Mesodermal cell (in vitro differentiated cells): ENCODE measurements at regions not wholly inside any gene's neighbourhood (a gene's known extent, or its start where the extent isn't known, plus 50 kb on each side); places are given as distances from the start of the nearest gene placed in this dataset.

ENCODE experiments used
- H3K27ac ChIP-seq: 2 replicates; pipeline ENCODE4 v1.7.0; 2013; ENCODE audit warnings: mild to moderate bottlenecking, low read depth, low read length, moderate library complexity; ENCODE audit not compliant: severe bottlenecking
- H3K36me3 ChIP-seq: 2 replicates; pipeline ENCODE4 v1.7.1; 2013; ENCODE audit warnings: mild to moderate bottlenecking, low read length, moderate library complexity; ENCODE audit not compliant: control insufficient read depth, insufficient read depth
- H3K4me1 ChIP-seq: one replicate; pipeline ENCODE4 v1.7.1; 2013; ENCODE audit warnings: mild to moderate bottlenecking, low read length; ENCODE audit not compliant: insufficient read depth, control insufficient read depth, poor library complexity, severe bottlenecking
- H3K4me3 ChIP-seq: 2 replicates; pipeline ENCODE4 v1.7.0; 2013; ENCODE audit warnings: low read length, control low read depth, mild to moderate bottlenecking; ENCODE audit not compliant: insufficient read depth, poor library complexity, severe bottlenecking; ENCODE audit errors: extremely low read depth
- H3K9me3 ChIP-seq: 2 replicates; pipeline ENCODE4 v1.7.1; 2013; ENCODE audit warnings: mild to moderate bottlenecking, low read length, moderate library complexity; ENCODE audit not compliant: control insufficient read depth
- WGBS, 2 experiments: methylation state at CpG; one replicate each; pipeline ENCODE4 v1.1.5; 2013; ENCODE audit warnings: missing lambda C conversion rate in 2 of 2; ENCODE audit not compliant: insufficient coverage in 2 of 2; 5-methylcytosine and 5-hydroxymethylcytosine counted together

DNA sequence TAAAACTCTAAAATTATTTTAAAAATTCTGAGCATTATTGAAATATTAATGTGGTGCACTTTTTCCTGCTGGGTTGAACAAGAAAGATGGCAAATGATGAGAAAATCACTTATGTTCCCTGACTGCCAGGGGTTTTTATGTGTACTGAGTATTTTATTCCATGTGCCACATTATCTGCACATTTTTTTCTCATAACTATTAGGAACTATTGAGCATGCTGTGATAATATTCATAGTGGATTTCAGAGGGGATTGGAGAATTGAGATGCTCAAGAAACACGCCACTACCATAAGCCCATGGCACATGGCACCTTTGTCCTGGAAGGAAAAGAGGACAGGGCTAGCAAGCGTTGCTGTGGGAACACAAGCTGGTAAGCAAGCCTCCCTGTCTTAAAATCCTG lies 478.5 kb upstream of the GYPC start:
- WGBS, 2 experiments: 100% methylated on average over 1 of the region's 2 CpGs; no CpG with 5 or more reads in 1 of the 2 experiments
- H3K4me3 ChIP-seq: no peak overlapping the region
- H3K36me3 ChIP-seq: no peaks in the 10 kb centered on the region
- H3K4me1 ChIP-seq: peaks cover 15% of the 10 kb centered on the region
- no peak overlapping the region for H3K27ac ChIP-seq
- H3K9me3 ChIP-seq: no peaks in the 10 kb centered on the region

DNA sequence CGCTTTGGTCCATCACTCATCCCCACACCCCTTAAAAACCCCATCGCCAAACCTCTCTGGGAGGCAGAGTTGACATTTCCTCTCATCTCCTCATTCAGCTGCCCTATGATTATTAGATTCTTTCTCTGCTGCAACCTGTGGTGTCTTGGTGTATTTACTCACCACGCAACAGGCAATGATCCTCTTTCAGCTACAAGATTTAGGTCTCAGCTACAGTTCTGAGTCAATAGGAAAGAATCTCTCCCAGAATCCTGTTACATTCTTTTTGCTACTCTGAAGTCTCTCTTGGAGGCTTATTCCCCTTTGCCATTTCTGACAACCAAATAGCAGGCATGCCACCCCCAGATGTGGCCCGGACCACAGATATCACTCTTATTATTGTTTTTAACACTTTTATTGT lies 468.3 kb upstream of the GYPC start:
- WGBS, 2 experiments: 85% methylated on average over 2 to 3 of the region's 4 CpGs
- H3K27ac ChIP-seq: peak overlapping the region; percentile 96
- peaks cover 5% of the 10 kb centered on the region for H3K9me3 ChIP-seq
- H3K4me3 ChIP-seq: no peak overlapping the region
- peaks cover 16% of the 10 kb centered on the region for H3K4me1 ChIP-seq
- H3K36me3 ChIP-seq: no peaks in the 10 kb centered on the region

DNA sequence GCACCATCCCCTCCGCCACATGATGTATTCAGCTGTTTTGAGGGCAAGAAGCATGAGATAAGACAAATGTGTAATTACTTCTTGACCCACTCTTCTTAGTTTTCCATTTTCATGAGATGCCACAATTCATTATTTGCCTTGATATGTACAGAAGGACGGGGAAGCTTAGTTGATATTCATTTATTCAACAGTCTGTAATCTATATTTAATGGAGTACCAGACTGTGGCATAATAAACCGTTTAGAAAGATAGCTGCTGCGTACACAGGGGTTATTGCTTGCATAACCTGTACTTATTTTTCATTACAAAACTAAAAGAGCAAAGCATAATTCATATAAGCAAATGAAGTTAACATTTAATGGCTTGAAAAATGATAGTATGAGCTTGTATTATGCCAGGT lies 466.4 kb upstream of the GYPC start:
- H3K27ac ChIP-seq: no peak overlapping the region
- no peak overlapping the region for H3K4me3 ChIP-seq
- no peaks in the 10 kb centered on the region for H3K36me3 ChIP-seq
- H3K9me3 ChIP-seq: peaks cover 5% of the 10 kb centered on the region
- WGBS, 2 experiments: 86% methylated on average over 1 of the region's 4 CpGs; no CpG with 5 or more reads in 1 of the 2 experiments
- H3K4me1 ChIP-seq: peaks cover 16% of the 10 kb centered on the region

DNA sequence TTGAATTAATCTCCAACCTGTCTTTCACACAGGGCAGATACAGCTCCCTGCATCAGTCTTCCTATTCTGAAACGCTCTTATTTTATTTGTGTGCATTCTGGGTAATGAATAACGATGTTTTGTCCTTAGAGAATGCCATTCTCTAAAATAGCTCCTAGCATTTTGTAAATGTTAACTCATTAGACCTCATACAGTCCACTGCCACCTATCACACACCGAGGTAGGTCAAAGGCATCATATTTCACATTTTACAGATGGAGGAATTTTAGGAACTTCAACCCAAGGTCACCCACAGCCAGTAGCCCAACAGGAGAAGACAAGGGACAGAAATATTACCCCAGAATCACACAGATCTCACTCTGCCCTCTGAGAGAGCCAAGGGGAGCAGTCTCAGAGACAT lies 455.4 kb upstream of the GYPC start:
- Histone ChIP-seq H3K4me3 (no peak overlapping the region), H3K27ac (no peak overlapping the region), H3K4me1 (no peaks in the 10 kb centered on the region), H3K36me3 (no peaks in the 10 kb centered on the region), H3K9me3 (no peaks in the 10 kb centered on the region)
- WGBS, 2 experiments: no CpG with 5 or more reads among the region's 3 CpGs

DNA sequence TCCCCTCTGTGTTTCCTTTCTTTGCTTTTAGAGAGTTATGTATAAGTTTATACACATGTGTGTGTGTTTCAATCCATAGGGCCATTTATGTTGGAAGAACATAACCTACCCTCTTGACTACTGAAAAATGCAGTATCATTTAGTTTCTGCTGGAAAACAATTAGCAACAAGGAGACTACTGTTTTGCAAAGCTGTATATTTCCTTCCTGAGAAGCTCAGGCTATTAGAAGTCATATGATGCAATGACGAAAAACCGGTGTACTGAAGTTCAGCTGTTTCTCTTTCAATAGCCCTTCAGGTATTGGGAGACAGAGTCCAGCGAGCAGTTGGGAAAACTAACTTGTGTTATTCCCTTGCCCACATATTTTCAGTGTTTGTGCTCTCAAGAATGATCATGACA lies 447.7 kb upstream of the GYPC start:
- Histone ChIP-seq H3K9me3 (no peaks in the 10 kb centered on the region), H3K36me3 (no peaks in the 10 kb centered on the region), H3K4me1 (no peaks in the 10 kb centered on the region), H3K27ac (no peak overlapping the region), H3K4me3 (no peak overlapping the region)
- WGBS, 2 experiments: 91 to 97% methylated on average over 3 of the region's 3 CpGs

DNA sequence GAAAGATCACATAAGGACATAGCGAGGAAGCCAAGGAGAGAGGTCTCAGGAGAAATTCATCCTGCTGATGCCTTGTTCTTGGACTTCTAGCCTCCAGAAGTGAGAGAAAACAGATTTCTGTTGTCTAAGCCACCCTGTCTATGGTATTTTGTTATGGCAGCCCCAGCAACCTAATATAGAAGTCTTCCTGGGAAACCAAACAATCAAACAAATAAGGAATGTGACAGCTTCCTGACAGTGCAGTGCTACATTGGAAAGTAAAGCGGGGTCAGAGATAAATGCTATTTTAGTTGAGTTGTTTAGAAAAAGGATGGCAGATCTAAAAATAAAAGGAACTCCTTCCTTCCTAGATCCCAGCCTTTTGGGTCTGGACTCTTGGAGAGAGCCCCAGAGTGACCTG lies 443.2 kb upstream of the GYPC start:
- Histone ChIP-seq H3K36me3 (no peaks in the 10 kb centered on the region), H3K4me3 (no peak overlapping the region), H3K9me3 (no peaks in the 10 kb centered on the region), H3K27ac (peak overlapping the region; percentile 52), H3K4me1 (no peaks in the 10 kb centered on the region)
- WGBS, 2 experiments: 86 to 88% methylated on average over 1 of the region's 2 CpGs

DNA sequence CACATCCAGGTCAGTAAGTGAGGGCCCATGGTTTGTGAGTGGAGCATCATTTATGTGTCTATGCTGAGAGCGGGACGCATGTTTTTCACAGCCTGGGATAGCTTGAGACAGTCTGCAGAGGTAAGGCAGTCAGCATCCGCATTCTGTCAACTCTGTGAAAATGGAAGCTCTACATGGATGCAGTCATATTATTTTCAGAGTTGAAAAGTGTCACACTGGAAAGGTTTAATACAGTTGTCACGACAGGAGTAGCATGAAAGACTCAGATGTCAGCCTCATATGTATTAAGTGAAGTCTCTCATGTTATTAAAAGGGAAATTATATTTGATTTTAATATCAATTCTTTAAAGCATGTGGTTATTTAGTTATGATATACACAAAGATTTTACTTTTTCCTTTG lies 436.9 kb upstream of the GYPC start:
- 87 to 98% methylated on average over 3 of the region's 4 CpGs for WGBS, 2 experiments
- Histone ChIP-seq H3K4me1 (peaks cover 5% of the 10 kb centered on the region), H3K27ac (no peak overlapping the region), H3K36me3 (no peaks in the 10 kb centered on the region), H3K4me3 (no peak overlapping the region), H3K9me3 (peaks cover 7% of the 10 kb centered on the region)

DNA sequence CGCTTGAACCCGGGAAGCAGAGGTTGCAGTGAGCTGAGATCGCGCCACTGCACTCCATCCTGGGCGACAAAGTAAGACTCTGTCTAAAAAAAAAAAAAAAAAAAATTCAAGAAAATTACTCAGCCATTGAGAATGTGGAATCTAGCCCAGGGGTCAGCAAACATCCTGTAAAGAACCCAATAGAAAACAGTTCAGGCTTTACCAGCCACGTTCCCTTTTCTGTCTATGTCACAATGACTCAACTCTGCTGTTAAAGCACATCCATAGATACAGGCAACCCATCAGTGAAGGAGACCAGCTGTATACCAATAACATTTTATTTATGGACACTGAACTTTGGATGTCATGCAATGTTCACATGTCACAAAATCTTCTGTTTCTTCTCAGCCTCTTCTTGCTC lies 435.6 kb upstream of the GYPC start:
- peak overlapping the region; percentile 59 for H3K27ac ChIP-seq
- no peak overlapping the region for H3K4me3 ChIP-seq
- WGBS, 2 experiments: 81 to 85% methylated on average over 3 of the region's 6 CpGs
- no peaks in the 10 kb centered on the region for H3K36me3 ChIP-seq
- peaks cover 7% of the 10 kb centered on the region for H3K9me3 ChIP-seq
- H3K4me1 ChIP-seq: peaks cover 5% of the 10 kb centered on the region

DNA sequence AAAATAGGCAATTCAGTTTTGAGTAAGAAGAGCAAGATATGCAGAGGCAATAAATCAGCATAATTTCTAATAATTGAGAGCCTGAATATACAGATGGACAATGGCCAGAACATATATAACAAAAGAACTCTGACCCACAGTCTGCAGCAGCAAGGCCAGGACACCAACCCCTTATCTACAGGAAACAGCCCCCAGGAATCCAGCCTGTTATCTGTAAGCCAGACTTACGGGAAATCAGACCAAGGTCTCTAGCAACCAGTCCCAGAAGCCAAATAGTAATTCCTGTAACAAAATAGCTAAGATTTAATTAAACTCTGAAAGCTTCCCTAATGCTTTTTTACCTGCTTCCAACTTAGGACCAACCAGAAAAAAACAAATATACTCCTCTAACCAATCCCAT lies 434.5 kb upstream of the GYPC start:
- H3K9me3 ChIP-seq: peaks cover 7% of the 10 kb centered on the region
- WGBS, 2 experiments: 40 to 67% methylated on average over 1 of the region's 1 CpG
- no peak overlapping the region for H3K4me3 ChIP-seq
- no peaks in the 10 kb centered on the region for H3K36me3 ChIP-seq
- H3K4me1 ChIP-seq: peaks cover 5% of the 10 kb centered on the region
- H3K27ac ChIP-seq: peak overlapping the region; percentile 5

DNA sequence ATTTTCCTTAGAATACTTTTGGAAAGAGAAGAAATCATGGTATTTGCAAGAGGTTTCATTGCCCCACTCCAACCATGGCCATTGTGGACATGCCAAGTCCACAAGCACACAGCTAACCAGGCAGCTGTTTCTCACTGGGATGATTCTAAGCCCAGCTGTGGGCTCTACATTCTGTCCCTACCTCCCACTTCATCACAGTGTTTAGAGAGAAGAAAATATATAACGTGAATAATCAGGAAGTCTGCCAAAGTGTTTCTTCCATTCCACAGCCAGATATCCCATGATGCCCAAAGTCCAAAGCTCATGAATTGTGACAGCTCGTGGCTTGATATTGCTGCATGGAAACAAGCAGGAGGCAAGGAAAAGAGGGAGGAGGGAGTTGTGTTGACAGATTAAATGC lies 433.7 kb upstream of the GYPC start:
- Histone ChIP-seq H3K36me3 (no peaks in the 10 kb centered on the region), H3K4me3 (no peak overlapping the region), H3K4me1 (peaks cover 5% of the 10 kb centered on the region), H3K9me3 (peaks cover 7% of the 10 kb centered on the region), H3K27ac (no peak overlapping the region)
- 80% methylated on average over 1 of the region's 2 CpGs; no CpG with 5 or more reads in 1 of the 2 experiments for WGBS, 2 experiments

DNA sequence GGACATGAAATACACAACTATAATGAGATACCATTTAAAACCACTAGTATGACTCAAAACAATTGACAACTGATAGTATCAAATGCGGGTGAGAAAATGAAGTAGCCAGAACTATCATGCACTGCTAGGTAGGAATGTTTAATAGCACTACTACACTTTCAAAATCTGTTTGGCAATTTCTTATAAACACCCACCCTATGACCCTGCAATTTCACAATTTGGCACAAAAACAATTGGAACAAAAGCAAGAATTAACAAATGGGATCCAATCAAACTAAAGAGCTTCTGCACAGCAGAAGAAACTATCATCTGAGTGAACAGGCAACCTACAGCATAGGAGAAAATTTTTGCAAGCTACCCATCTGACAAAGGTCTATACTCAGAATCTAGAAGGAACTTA lies 431.2 kb upstream of the GYPC start:
- WGBS, 2 experiments: no CpG with 5 or more reads among the region's 1 CpG
- no peak overlapping the region for H3K27ac ChIP-seq
- peaks cover 5% of the 10 kb centered on the region for H3K4me1 ChIP-seq
- H3K4me3 ChIP-seq: no peak overlapping the region
- no peaks in the 10 kb centered on the region for H3K36me3 ChIP-seq
- peaks cover 7% of the 10 kb centered on the region for H3K9me3 ChIP-seq
